ENCODE measurements at regions not wholly inside any gene's neighbourhood (a gene's known extent, or its start where the extent isn't known, plus 50 kb on each side); places are given as distances from the start of the nearest gene placed in this dataset.

GRCh38 chr6:26164120-26164505 is 76.9 kb downstream of the HFE start:
- no peak for DNase-seq (ENCODE audit: low read depth)
- TF ChIP-seq CTCF (conservative IDR thresholded peaks at IDR 0.05; ENCODE audit: low read depth, low read length): no peak
- H3K4me3 ChIP-seq (ENCODE audit: low read depth, low read length): no peak overlapping the region

- DNase-seq (ENCODE audit: low read depth): no peak
- no peak for TF ChIP-seq CTCF (conservative IDR thresholded peaks at IDR 0.05; ENCODE audit: low read depth, low read length)
- no peak overlapping the region for H3K4me3 ChIP-seq (ENCODE audit: low read depth, low read length)
These were observed 78.1 kb downstream of the HFE start for GRCh38 chr6:26165261-26165790.

- H3K4me3 ChIP-seq (ENCODE audit: low read depth, low read length): no peak overlapping the region
- TF ChIP-seq CTCF (conservative IDR thresholded peaks at IDR 0.05; ENCODE audit: low read depth, low read length): no peak
- DNase-seq (ENCODE audit: low read depth): no peak
These were observed 83.0 kb downstream of the HFE start for GRCh38 chr6:26170181-26170580.

GRCh38 chr6:26170951-26171841 is 84.0 kb downstream of the HFE start:
- no peak for DNase-seq (ENCODE audit: low read depth)
- TF ChIP-seq CTCF (conservative IDR thresholded peaks at IDR 0.05; ENCODE audit: low read depth, low read length): no peak
- peak overlapping the region; percentile 80 for H3K4me3 ChIP-seq (ENCODE audit: low read depth, low read length)

- DNase-seq (ENCODE audit: low read depth): no peak
- H3K4me3 ChIP-seq (ENCODE audit: low read depth, low read length): peak overlapping the region; percentile 80
- no peak for TF ChIP-seq CTCF (conservative IDR thresholded peaks at IDR 0.05; ENCODE audit: low read depth, low read length)
These were observed 85.4 kb downstream of the HFE start for GRCh38 chr6:26172608-26172968.

- TF ChIP-seq CTCF (conservative IDR thresholded peaks at IDR 0.05; ENCODE audit: low read depth, low read length): no peak
- DNase-seq (ENCODE audit: low read depth): no peak
- H3K4me3 ChIP-seq (ENCODE audit: low read depth, low read length): no peak overlapping the region
These were observed 86.6 kb downstream of the HFE start for GRCh38 chr6:26173836-26174145.

GRCh38 chr6:26175033-26175427 is 87.8 kb downstream of the HFE start:
- H3K4me3 ChIP-seq (ENCODE audit: low read depth, low read length): no peak overlapping the region
- DNase-seq (ENCODE audit: low read depth): no peak
- no peak for TF ChIP-seq CTCF (conservative IDR thresholded peaks at IDR 0.05; ENCODE audit: low read depth, low read length)
